HCT116 (cell line): ENCODE measurements at regions not wholly inside any gene's neighbourhood (a gene's known extent, or its start where the extent isn't known, plus 50 kb on each side); places are given as distances from the start of the nearest gene placed in this dataset.
"Not testable (repeated sequence)": the region's sequence is repeated elsewhere in the genome, so short reads cannot be mapped to it uniquely, and the experiment has no call there.

ENCODE experiments used
- ATAC-seq: fragments of 200-7000 bp; cut with Tn5 transposase; 2 replicates; pipeline ENCODE4 v1.9.1; 2020; ENCODE audit warnings: mild to moderate bottlenecking, moderate library complexity
- BruUV-seq: library from RNA; stranded (reverse); fragments of 400-500 nt; replicated peaks from 2 replicates; lab custom pipeline; 2021; lab: Mats Ljungman, UMichigan
- CTCF ChIA-PET: fragments of 300-600 bp; sonication (Branson Sonifier 250); formaldehyde crosslinking; loops from one replicate; lab custom pipeline; 2021; ENCODE audit warnings: antibody characterized with exemption; lab: Charles Lee
- POLR2A ChIA-PET: fragments of 300-600, 350-600 bp; sonication (Branson Sonifier 250); formaldehyde crosslinking; loops from one replicate; lab custom pipeline; 2021; ENCODE audit warnings: antibody characterized with exemption; lab: Charles Lee
- RAD21 ChIA-PET, 2 experiments: fragments of 300-600 bp; sonication (Branson Sonifier 250); formaldehyde crosslinking; loops; one replicate each; lab custom pipeline; 2023; ENCODE audit warnings: low total read pairs in 2 of 2; ENCODE audit not compliant: uncharacterized antibody in 2 of 2, unreplicated experiment in 2 of 2, low non-redundant PET in 1 of 2; lab: Charles Lee
- DNase-seq: peaks from one replicate; pipeline ENCODE4 v3.0.0-alpha.2; 2010; ENCODE audit warnings: low read depth, low spot score
- H2AFZ ChIP-seq: fragments of 200-600 bp; shearing (Covaris generic), sonication (generic); 2 replicates; pipeline ENCODE4 v1.6.1; 2017; ENCODE audit warnings: low read depth, mixed run types, mixed read lengths, antibody characterized with exemption, low read length; ENCODE audit not compliant: poor library complexity, severe bottlenecking
- H3K27ac ChIP-seq: 2 replicates; pipeline ENCODE4 v1.5.1; 2012; ENCODE audit warnings: low read depth, low read length
- H3K27me3 ChIP-seq: fragments of 200-600 bp; sonication (generic); 2 replicates; pipeline ENCODE4 v1.6.1; 2016; ENCODE audit warnings: mixed run types, low read length, mixed read lengths; ENCODE audit not compliant: insufficient read depth
- H3K36me3 ChIP-seq, 2 experiments: fragments of 200-500 bp in 1 of 2; fragments of 200-600 bp in 1 of 2; sonication (Bioruptor generic) in 1 of 2; sonication (generic) in 1 of 2; 2 replicates each; pipeline versions ENCODE4 v1.5.1 to v1.6.1; 2014 to 2016; ENCODE audit warnings: low read length in 2 of 2, inconsistent platforms in 1 of 2, mixed read lengths in 1 of 2, mixed run types in 1 of 2; ENCODE audit not compliant: insufficient read depth in 2 of 2, control insufficient read depth in 1 of 2
- H3K4me1 ChIP-seq, 2 experiments: fragments of 200-600 bp in 1 of 2; sonication (generic) in 1 of 2; 2 replicates each; pipeline versions ENCODE4 v1.5.1 to v1.6.1; 2012 to 2017; ENCODE audit warnings: low read length in 2 of 2, inconsistent platforms in 1 of 2, mild to moderate bottlenecking in 1 of 2, mixed read lengths in 1 of 2, mixed run types in 1 of 2, moderate library complexity in 1 of 2; ENCODE audit not compliant: insufficient read depth in 2 of 2, control insufficient read depth in 1 of 2
- H3K4me2 ChIP-seq: fragments of 200-600 bp; sonication (generic); 2 replicates; pipeline ENCODE4 v1.6.1; 2017; ENCODE audit warnings: mixed run types, low read length, mixed read lengths
- H3K4me3 ChIP-seq, 2 experiments: fragments of 200-600 bp in 1 of 2; sonication (generic) in 1 of 2; replicated peaks in 1 of 2; 2 replicates each; pipeline ENCODE4 v1.5.1; 2011 to 2016; ENCODE audit warnings: low read length in 2 of 2, control low read depth in 1 of 2, low read depth in 1 of 2, mild to moderate bottlenecking in 1 of 2, mixed read lengths in 1 of 2, mixed run types in 1 of 2
- H3K79me2 ChIP-seq: fragments of 200-600 bp; sonication (generic); 2 replicates; pipeline ENCODE4 v1.6.1; 2017; ENCODE audit warnings: mild to moderate bottlenecking, mixed run types, low read length, moderate library complexity, mixed read lengths; ENCODE audit not compliant: insufficient read depth
- H3K9ac ChIP-seq: fragments of 200-600 bp; sonication (generic); 2 replicates; pipeline ENCODE4 v1.6.1; 2016; ENCODE audit warnings: low read length, mixed read lengths
- H3K9me2 ChIP-seq: fragments of 200-600 bp; sonication (generic), shearing (Covaris generic); 2 replicates; pipeline ENCODE4 v1.6.1; 2017; ENCODE audit warnings: mixed run types, mild to moderate bottlenecking, moderate library complexity; ENCODE audit not compliant: insufficient read depth
- H3K9me3 ChIP-seq, 2 experiments: fragments of 200-500 bp in 1 of 2; fragments of 200-600 bp in 1 of 2; sonication (Bioruptor generic) in 1 of 2; sonication (generic) in 1 of 2; 2 replicates each; pipeline ENCODE4 v1.6.1; 2014 to 2017; ENCODE audit warnings: low read length in 2 of 2, mixed read lengths in 2 of 2, inconsistent platforms in 1 of 2, low read depth in 1 of 2, mild to moderate bottlenecking in 1 of 2, mixed run types in 1 of 2, moderate library complexity in 1 of 2; ENCODE audit not compliant: control insufficient read depth in 1 of 2, insufficient read depth in 1 of 2
- H4K20me1 ChIP-seq: fragments of 200-600 bp; sonication (generic), shearing (Covaris generic); 2 replicates; pipeline ENCODE4 v1.6.1; 2017; ENCODE audit warnings: mixed run types, mild to moderate bottlenecking, moderate library complexity; ENCODE audit not compliant: insufficient read depth
- ELF1 ChIP-seq: IDR thresholded peaks from 2 replicates; pipeline ENCODE4 v1.6.1; 2012; ENCODE audit warnings: low read depth, borderline replicate concordance
- EZH2 ChIP-seq: fragments of 200-600 bp; sonication (generic); IDR thresholded peaks from 2 replicates; pipeline ENCODE4 v1.6.1; 2017; ENCODE audit warnings: antibody characterized with exemption, mixed run types
- EZH2phosphoT487 ChIP-seq: fragments of 200-600 bp; IDR thresholded peaks from 2 replicates; pipeline ENCODE4 v1.6.1; 2018; ENCODE audit warnings: antibody characterized with exemption, borderline replicate concordance
- FOSL1 ChIP-seq: IDR thresholded peaks from 2 replicates; pipeline ENCODE4 v1.6.1; 2012; ENCODE audit warnings: low read depth
- JUND ChIP-seq: IDR thresholded peaks from 2 replicates; pipeline ENCODE4 v1.6.1; 2012
- MAX ChIP-seq: IDR thresholded peaks from 2 replicates; pipeline ENCODE4 v1.6.1; 2012
- POLR2A ChIP-seq: IDR thresholded peaks from 2 replicates; pipeline ENCODE4 v1.7.0; 2011; ENCODE audit warnings: borderline replicate concordance; ENCODE audit not compliant: insufficient read depth, insufficient read length; ENCODE audit errors: extremely low read depth
- REST ChIP-seq: IDR thresholded peaks from 2 replicates; pipeline ENCODE4 v1.6.1; 2012; ENCODE audit warnings: low read depth
- SP1 ChIP-seq: IDR thresholded peaks from 2 replicates; pipeline ENCODE4 v1.6.1; 2012; ENCODE audit warnings: low read depth
- SRF ChIP-seq: IDR thresholded peaks from 2 replicates; pipeline ENCODE4 v1.6.1; 2012; ENCODE audit warnings: low read depth
- TCF7L2 ChIP-seq: IDR thresholded peaks from 2 replicates; pipeline ENCODE4 v1.7.0; 2011; ENCODE audit warnings: borderline replicate concordance, inconsistent platforms; ENCODE audit not compliant: insufficient read depth, insufficient read length; ENCODE audit errors: extremely low read depth
- ZFX ChIP-seq: fragments of 450-650 bp; IDR thresholded peaks from 2 replicates; pipeline ENCODE4 v1.6.1; 2017
- ZNF274 ChIP-seq: fragments of 200-500 bp; sonication (Bioruptor generic); IDR thresholded peaks from 2 replicates; pipeline ENCODE4 v1.6.1; 2014; ENCODE audit warnings: mild to moderate bottlenecking, low read depth, low read length, inconsistent platforms
- intact Hi-C: fragments of 100-400 bp; cut with micrococcal nuclease; formaldehyde crosslinking; loops from 2 replicates; pipeline ENCODE4 v1.10.0; 2022

- H4K20me1 ChIP-seq, ATAC-seq, H3K9me2 ChIP-seq, intact Hi-C loops, H2AFZ ChIP-seq, DNase-seq, POLR2A ChIA-PET, H3K27me3 ChIP-seq, H3K4me2 ChIP-seq, H3K9ac ChIP-seq, RAD21 ChIA-PET, H3K36me3 ChIP-seq, H3K27ac ChIP-seq, BruUV-seq, H3K79me2 ChIP-seq, H3K9me3 ChIP-seq, CTCF ChIA-PET, H3K4me1 ChIP-seq, H3K4me3 ChIP-seq: not testable (repeated sequence)
Measured at GRCh38 chr13:97544971-97545499, 111.1 kb downstream of the RAP2A start.

- H3K27ac ChIP-seq = no peak overlapping the region
- no peak for TF ChIP-seq ZFX
- TF ChIP-seq EZH2phosphoT487 = no peak
- no peak for TF ChIP-seq SRF
- no peak for TF ChIP-seq FOSL1
- no peaks in the 10 kb centered on the region for H4K20me1 ChIP-seq
- H3K4me3 ChIP-seq = no peak overlapping the region
- no peaks in the 10 kb centered on the region for H3K9me2 ChIP-seq
- no peaks in the 10 kb centered on the region for H3K36me3 ChIP-seq
- H3K4me1 ChIP-seq = no peaks in the 10 kb centered on the region
- H3K9ac ChIP-seq = no peak overlapping the region
- no peaks in the 10 kb centered on the region for H3K27me3 ChIP-seq
- H2AFZ ChIP-seq = no peak overlapping the region
- H3K9me3 ChIP-seq = no peaks in the 10 kb centered on the region
- no peak for ATAC-seq
- ChIA-PET RAD21 (no interaction called here), CTCF (no interaction called here), POLR2A (no interaction called here)
- no TSS peak for BruUV-seq
- no peak overlapping the region for H3K4me2 ChIP-seq
- intact Hi-C loops = no loop called here
- DNase-seq = no peak
- H3K79me2 ChIP-seq = no peaks in the 10 kb centered on the region
Measured at GRCh38 chr13:97548138-97548537, 114.2 kb downstream of the RAP2A start.

- Histone ChIP-seq H3K9me2 (no peaks in the 10 kb centered on the region), H2AFZ (no peak overlapping the region), H3K79me2 (no peaks in the 10 kb centered on the region), H3K27me3 (no peaks in the 10 kb centered on the region), H3K4me2 (no peak overlapping the region), H4K20me1 (no peaks in the 10 kb centered on the region), H3K27ac (no peak overlapping the region), H3K36me3 (no peaks in the 10 kb centered on the region), H3K4me1 (no peaks in the 10 kb centered on the region), H3K9ac (no peak overlapping the region), H3K4me3 (no peak overlapping the region), H3K9me3 (no peaks in the 10 kb centered on the region)
- no TSS peak for BruUV-seq
- POLR2A ChIA-PET = no interaction called here
- DNase-seq (no peak), ATAC-seq (no peak)
- RAD21 ChIA-PET = no interaction called here
- intact Hi-C loops = no loop called here
- CTCF ChIA-PET = no interaction called here
- no peak for TF ChIP-seq ELF1
- no peak for TF ChIP-seq REST
- TF ChIP-seq ZNF274 = no peak
- TF ChIP-seq EZH2 = no peak
- TF ChIP-seq JUND = no peak
- no peak for TF ChIP-seq POLR2A
- no peak for TF ChIP-seq SP1
- no peak for TF ChIP-seq TCF7L2
- TF ChIP-seq MAX = no peak
Measured at GRCh38 chr13:97548711-97549110, 114.7 kb downstream of the RAP2A start.
